ENCODE measurements at regions not wholly inside any gene's neighbourhood (a gene's known extent, or its start where the extent isn't known, plus 50 kb on each side); places are given as distances from the start of the nearest gene placed in this dataset.
A peak's percentile ranks its signal among the peaks of the same experiment; 100 is the strongest.

DNA sequence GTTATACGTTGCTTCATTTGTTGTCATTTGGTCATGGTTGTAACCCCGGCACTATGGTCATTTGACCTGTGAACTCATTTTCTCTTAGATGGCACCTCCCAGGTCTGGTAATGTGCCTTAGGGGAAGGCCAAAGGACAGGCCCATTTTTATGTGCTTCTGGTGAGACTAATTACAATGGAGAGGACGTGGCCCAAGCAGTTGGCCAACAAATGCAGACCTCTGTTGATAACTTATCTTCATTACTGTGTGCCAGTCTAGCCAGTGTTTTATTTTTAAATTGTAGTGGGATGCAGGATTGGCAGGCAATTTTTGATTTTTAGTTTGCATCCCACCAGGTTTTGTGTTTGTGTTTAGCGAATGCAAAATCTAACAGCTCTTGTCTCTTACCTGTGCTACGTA, 321.5 kb upstream of the AKR1E2 start:
- TF ChIP-seq, protein P1, sequence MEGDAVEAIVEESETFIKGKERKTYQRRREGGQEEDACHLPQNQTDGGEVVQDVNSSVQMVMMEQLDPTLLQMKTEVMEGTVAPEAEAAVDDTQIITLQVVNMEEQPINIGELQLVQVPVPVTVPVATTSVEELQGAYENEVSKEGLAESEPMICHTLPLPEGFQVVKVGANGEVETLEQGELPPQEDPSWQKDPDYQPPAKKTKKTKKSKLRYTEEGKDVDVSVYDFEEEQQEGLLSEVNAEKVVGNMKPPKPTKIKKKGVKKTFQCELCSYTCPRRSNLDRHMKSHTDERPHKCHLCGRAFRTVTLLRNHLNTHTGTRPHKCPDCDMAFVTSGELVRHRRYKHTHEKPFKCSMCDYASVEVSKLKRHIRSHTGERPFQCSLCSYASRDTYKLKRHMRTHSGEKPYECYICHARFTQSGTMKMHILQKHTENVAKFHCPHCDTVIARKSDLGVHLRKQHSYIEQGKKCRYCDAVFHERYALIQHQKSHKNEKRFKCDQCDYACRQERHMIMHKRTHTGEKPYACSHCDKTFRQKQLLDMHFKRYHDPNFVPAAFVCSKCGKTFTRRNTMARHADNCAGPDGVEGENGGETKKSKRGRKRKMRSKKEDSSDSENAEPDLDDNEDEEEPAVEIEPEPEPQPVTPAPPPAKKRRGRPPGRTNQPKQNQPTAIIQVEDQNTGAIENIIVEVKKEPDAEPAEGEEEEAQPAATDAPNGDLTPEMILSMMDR (IDR thresholded peaks at IDR 0.05; ENCODE audit: insufficient read depth, low read depth, low read length, missing control alignments) = no peak
- DNase-seq (ENCODE audit: low read depth) = no peak
- no peak overlapping the region for H3K4me3 ChIP-seq (ENCODE audit: low read length)

DNA sequence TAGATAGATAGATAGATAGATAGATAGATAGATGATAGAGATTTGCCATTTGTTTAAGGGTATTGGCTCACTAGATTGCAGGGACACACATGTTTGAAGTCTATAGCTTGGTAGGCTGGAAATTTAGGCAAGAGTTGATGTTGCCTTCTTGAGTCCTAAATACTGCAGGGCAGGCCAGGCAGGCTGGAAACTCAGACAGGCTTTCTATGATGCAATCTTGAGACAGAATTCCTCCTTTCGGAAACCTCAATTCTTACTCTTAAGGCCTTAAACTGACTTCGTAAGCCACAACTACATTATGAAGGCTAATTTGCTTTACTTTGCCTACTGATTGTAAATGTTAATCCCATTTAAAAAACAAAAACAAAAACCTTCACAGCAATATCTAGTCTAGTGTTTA, 322.9 kb upstream of the AKR1E2 start:
- DNase-seq (ENCODE audit: low read depth) = no peak
- no peak overlapping the region for H3K4me3 ChIP-seq (ENCODE audit: low read length)
- TF ChIP-seq, protein P1 (IDR thresholded peaks at IDR 0.05; ENCODE audit: insufficient read depth, low read depth, low read length, missing control alignments) = no peak

- no peak overlapping the region for H3K4me3 ChIP-seq (ENCODE audit: low read length)
- TF ChIP-seq, protein P1 (IDR thresholded peaks at IDR 0.05; ENCODE audit: insufficient read depth, low read depth, low read length, missing control alignments) = no peak
- DNase-seq (ENCODE audit: low read depth) = no peak
Observed at GRCh38 chr10:4501306-4501705, 324.7 kb upstream of the AKR1E2 start.

GRCh38 chr10:4498711-4499251, 327.2 kb upstream of the AKR1E2 start:
- DNase-seq (ENCODE audit: low read depth) = peak; percentile 46
- TF ChIP-seq, protein P1 (IDR thresholded peaks at IDR 0.05; ENCODE audit: insufficient read depth, low read depth, low read length, missing control alignments) = no peak
- no peak overlapping the region for H3K4me3 ChIP-seq (ENCODE audit: low read length)

- H3K4me3 ChIP-seq (ENCODE audit: low read length) = no peak overlapping the region
- DNase-seq (ENCODE audit: low read depth) = no peak
- TF ChIP-seq, protein P1 (IDR thresholded peaks at IDR 0.05; ENCODE audit: insufficient read depth, low read depth, low read length, missing control alignments) = no peak
Observed at GRCh38 chr10:4494551-4494950, 331.5 kb upstream of the AKR1E2 start.

DNA sequence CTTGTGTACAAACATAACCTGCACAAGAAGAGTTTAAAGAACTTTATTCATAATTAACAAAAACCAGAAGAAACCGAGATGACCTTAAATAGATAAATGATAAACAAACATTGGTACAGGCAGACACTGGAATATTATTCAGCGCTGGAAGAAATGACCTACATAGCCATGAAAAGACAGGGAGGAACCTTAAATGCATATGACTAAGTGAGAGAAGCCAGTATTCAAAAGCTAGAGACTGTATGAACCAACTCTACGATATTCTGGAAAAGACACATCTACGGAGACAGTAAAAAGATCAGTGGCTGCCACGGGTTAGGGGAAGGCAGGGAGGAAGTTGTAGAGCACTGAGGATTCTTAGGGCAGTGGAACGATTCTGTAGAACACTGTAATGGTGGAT, 333.8 kb upstream of the AKR1E2 start:
- H3K4me3 ChIP-seq (ENCODE audit: low read length) = no peak overlapping the region
- no peak for DNase-seq (ENCODE audit: low read depth)
- TF ChIP-seq, protein P1 (IDR thresholded peaks at IDR 0.05; ENCODE audit: insufficient read depth, low read depth, low read length, missing control alignments) = no peak

GRCh38 chr10:4488904-4489303, 337.1 kb upstream of the AKR1E2 start:
- H3K4me3 ChIP-seq (ENCODE audit: low read length) = no peak overlapping the region
- TF ChIP-seq, protein P1 (IDR thresholded peaks at IDR 0.05; ENCODE audit: insufficient read depth, low read depth, low read length, missing control alignments) = no peak
- DNase-seq (ENCODE audit: low read depth) = no peak
